K562 (cell line): ENCODE measurements at regions not wholly inside any gene's neighbourhood (a gene's known extent, or its start where the extent isn't known, plus 50 kb on each side); places are given as distances from the start of the nearest gene placed in this dataset.

Experiments
- CC2D1A ChIP-seq: fragments of 450-650 bp; IDR thresholded peaks from 2 replicates; pipeline ENCODE4 v1.6.1; 2017; ENCODE audit warnings: mild to moderate bottlenecking
- CCNT2 ChIP-seq: IDR thresholded peaks from 2 replicates; pipeline ENCODE4 v1.6.1; 2011; ENCODE audit warnings: borderline replicate concordance, low read depth, mild to moderate bottlenecking, moderate library complexity, mixed read lengths, low read length; ENCODE audit not compliant: insufficient read length; ENCODE audit errors: extremely low read depth
- NFYB ChIP-seq: IDR thresholded peaks from 2 replicates; pipeline ENCODE4 v1.6.1; 2011; ENCODE audit warnings: mild to moderate bottlenecking, moderate library complexity; ENCODE audit not compliant: insufficient read length; ENCODE audit errors: extremely low read depth
- PTRF ChIP-seq: fragments of 450-650 bp; IDR thresholded peaks from 2 replicates; pipeline ENCODE4 v1.6.1; 2016; ENCODE audit warnings: mild to moderate bottlenecking, missing genetic modification characterization, missing compliant biosample characterization
- XRCC5 ChIP-seq: fragments of 200-400 bp; formaldehyde crosslinking; IDR thresholded peaks from 2 replicates; pipeline ENCODE4 v1.6.1; 2017; ENCODE audit warnings: low read depth, mild to moderate bottlenecking, low read length
- TF ChIP-seq, protein P1 (sequence below): sonication (generic); formaldehyde crosslinking; IDR thresholded peaks from 2 replicates; pipeline ENCODE4 v1.8.0; 2023; ENCODE audit warnings: mild to moderate bottlenecking, missing genetic modification reagents
- TF ChIP-seq, protein P2 (sequence below): sonication (generic); formaldehyde crosslinking; IDR thresholded peaks from 2 replicates; pipeline ENCODE4 v1.8.1; 2023; ENCODE audit warnings: missing genetic modification reagents, mild to moderate bottlenecking, borderline replicate concordance

DNA sequence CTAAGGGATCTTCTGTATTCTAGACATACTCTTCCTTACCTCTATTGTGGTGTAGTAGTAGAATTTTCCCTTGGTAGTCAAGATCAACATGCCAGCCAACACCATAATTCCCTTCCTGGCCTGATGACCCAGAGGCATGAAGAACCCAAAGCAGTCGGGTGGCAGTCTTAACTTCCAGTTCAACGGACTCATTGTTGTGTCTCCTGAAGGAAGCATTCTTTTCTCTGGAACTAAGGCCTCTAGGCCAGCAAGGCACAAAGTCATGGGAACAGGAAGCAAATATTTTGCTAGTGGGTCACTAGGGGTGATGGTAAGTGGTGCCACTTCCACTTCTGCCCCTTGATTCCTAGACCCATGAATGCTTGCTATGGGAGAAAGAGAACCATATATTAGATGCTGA is 55.2 kb upstream of the DAPK1 start (continued):
- TF ChIP-seq PTRF (tag) (no peak), XRCC5 (no peak), NFYB (no peak), CCNT2 (no peak), CC2D1A (no peak)
- TF ChIP-seq, protein P1, sequence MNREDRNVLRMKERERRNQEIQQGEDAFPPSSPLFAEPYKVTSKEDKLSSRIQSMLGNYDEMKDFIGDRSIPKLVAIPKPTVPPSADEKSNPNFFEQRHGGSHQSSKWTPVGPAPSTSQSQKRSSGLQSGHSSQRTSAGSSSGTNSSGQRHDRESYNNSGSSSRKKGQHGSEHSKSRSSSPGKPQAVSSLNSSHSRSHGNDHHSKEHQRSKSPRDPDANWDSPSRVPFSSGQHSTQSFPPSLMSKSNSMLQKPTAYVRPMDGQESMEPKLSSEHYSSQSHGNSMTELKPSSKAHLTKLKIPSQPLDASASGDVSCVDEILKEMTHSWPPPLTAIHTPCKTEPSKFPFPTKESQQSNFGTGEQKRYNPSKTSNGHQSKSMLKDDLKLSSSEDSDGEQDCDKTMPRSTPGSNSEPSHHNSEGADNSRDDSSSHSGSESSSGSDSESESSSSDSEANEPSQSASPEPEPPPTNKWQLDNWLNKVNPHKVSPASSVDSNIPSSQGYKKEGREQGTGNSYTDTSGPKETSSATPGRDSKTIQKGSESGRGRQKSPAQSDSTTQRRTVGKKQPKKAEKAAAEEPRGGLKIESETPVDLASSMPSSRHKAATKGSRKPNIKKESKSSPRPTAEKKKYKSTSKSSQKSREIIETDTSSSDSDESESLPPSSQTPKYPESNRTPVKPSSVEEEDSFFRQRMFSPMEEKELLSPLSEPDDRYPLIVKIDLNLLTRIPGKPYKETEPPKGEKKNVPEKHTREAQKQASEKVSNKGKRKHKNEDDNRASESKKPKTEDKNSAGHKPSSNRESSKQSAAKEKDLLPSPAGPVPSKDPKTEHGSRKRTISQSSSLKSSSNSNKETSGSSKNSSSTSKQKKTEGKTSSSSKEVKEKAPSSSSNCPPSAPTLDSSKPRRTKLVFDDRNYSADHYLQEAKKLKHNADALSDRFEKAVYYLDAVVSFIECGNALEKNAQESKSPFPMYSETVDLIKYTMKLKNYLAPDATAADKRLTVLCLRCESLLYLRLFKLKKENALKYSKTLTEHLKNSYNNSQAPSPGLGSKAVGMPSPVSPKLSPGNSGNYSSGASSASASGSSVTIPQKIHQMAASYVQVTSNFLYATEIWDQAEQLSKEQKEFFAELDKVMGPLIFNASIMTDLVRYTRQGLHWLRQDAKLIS (CRISPR knock-in tag): no peak
- TF ChIP-seq, protein P2, sequence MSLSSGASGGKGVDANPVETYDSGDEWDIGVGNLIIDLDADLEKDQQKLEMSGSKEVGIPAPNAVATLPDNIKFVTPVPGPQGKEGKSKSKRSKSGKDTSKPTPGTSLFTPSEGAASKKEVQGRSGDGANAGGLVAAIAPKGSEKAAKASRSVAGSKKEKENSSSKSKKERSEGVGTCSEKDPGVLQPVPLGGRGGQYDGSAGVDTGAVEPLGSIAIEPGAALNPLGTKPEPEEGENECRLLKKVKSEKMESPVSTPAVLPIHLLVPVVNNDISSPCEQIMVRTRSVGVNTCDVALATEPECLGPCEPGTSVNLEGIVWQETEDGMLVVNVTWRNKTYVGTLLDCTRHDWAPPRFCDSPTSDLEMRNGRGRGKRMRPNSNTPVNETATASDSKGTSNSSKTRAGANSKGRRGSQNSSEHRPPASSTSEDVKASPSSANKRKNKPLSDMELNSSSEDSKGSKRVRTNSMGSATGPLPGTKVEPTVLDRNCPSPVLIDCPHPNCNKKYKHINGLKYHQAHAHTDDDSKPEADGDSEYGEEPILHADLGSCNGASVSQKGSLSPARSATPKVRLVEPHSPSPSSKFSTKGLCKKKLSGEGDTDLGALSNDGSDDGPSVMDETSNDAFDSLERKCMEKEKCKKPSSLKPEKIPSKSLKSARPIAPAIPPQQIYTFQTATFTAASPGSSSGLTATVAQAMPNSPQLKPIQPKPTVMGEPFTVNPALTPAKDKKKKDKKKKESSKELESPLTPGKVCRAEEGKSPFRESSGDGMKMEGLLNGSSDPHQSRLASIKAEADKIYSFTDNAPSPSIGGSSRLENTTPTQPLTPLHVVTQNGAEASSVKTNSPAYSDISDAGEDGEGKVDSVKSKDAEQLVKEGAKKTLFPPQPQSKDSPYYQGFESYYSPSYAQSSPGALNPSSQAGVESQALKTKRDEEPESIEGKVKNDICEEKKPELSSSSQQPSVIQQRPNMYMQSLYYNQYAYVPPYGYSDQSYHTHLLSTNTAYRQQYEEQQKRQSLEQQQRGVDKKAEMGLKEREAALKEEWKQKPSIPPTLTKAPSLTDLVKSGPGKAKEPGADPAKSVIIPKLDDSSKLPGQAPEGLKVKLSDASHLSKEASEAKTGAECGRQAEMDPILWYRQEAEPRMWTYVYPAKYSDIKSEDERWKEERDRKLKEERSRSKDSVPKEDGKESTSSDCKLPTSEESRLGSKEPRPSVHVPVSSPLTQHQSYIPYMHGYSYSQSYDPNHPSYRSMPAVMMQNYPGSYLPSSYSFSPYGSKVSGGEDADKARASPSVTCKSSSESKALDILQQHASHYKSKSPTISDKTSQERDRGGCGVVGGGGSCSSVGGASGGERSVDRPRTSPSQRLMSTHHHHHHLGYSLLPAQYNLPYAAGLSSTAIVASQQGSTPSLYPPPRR: no peak
